Lower leg skin (tissue), 3 donors: ENCODE measurements at regions not wholly inside any gene's neighbourhood (a gene's known extent, or its start where the extent isn't known, plus 50 kb on each side); places are given as distances from the start of the nearest gene placed in this dataset.

Experiments
- CTCF ChIP-seq, 3 donors: fragments of 450-650 bp; IDR thresholded peaks; one replicate each; pipeline ENCODE4 v1.5.1; 2016; ENCODE audit warnings: antibody characterized with exemption in 3 of 3, mild to moderate bottlenecking in 3 of 3, moderate library complexity in 2 of 3
- POLR2A ChIP-seq, 2 donors: fragments of 450-650 bp; IDR thresholded peaks; one replicate each; pipeline ENCODE4 v1.6.1; 2016 to 2017; ENCODE audit warnings: antibody characterized with exemption in 2 of 2, mild to moderate bottlenecking in 1 of 2, moderate library complexity in 1 of 2

GRCh38 chr10:121352231-121352855 lies 245.9 kb downstream of the FGFR2 start:
- TF ChIP-seq POLR2A (IDR thresholded peaks at IDR 0.05) (no peak), CTCF (IDR thresholded peaks at IDR 0.05) (no peak)
